ENCODE measurements at regions not wholly inside any gene's neighbourhood (a gene's known extent, or its start where the extent isn't known, plus 50 kb on each side); places are given as distances from the start of the nearest gene placed in this dataset.

- no peak for DNase-seq (ENCODE audit: low spot score)
Observed at GRCh38 chr15:26182441-26182840, 319.3 kb upstream of the ATP10A start.

DNA sequence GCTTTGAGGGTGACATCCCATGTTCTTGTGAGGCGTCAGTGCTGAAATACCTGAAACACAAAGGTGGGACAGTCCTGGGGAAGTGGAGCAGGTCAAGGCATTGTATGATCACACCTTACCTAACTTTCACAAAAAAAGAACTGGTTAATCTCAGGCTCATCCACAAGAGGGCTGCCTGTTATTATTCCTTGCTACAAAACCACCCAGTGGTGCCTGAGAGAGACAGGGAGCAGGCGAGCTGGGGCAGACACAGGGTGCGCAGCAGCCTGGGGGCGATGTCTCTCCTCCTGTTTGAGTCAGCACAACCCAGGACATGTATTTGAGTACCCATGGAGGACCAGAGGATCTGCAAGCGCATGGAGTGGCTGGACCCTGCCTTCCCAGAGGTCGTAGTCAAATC is 316.8 kb upstream of the ATP10A start:
- DNase-seq (ENCODE audit: low spot score), result no peak

DNA sequence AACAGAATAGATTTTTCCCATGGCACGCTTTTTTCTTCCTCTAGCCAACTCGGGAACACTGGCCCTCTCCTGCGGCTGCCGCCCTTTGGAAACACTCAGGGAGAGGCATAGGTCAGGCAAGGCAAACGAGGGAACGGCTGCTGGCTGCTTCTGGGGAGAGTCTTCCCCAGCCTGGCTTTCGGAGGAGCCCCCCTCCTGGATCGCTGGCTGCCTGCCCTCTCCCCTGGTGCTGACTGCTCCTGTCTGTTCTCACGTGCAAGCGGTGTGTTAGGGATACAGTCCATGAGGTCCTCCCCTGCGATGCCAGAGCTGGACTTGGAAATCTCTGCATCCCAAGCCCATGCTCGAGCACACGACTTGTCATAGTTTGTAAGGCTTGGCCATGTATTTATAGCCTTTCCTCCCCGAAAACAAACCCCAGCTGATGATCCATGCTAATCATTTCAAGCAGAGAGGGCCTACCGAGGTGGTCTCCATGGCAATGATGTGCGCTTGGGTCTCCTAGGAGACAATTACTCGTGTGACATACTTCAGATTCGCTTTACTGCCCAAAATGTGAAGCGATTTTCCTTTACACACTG is 315.6 kb upstream of the ATP10A start:
- DNase-seq (ENCODE audit: low spot score), result no peak

DNA sequence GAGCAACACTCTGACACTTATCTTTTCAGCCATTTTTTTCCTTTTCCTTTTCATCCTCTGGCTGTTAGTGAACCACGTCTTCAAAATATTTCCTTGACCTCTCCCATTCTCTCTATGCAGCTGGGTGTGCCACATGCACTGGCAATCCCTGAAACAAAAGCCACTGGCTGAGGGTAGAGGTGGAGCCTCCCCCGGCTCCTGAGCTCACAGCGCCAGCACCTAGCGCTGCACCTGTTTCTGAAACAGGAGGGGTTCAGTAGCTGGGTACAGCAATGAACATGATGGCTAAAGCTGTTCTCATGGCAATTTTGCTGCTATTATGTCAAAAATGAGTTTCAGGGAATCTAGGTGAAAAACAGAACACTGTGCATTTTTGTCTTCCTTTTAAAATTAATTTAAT is 314.7 kb upstream of the ATP10A start:
- DNase-seq (ENCODE audit: low spot score), result no peak

DNA sequence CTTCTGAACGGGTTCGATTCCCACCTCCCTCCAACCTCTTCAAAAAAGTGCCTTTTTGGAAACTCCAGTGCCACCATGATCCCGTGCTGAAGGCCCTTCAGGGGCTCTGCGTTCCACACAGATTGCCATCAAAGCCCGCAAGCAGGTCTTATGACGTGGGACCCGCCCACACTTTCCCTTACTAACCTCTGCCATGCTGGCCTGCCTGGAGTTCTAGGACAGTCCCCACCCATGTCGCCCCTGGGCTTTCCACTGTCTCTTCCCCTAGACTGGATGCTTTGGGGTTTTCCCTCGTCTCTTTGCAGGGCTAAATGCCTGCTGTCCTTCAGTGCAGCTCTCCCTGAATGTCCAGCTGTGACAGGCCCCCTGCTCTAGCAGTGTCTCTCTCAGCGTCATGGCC is 313.7 kb upstream of the ATP10A start:
- DNase-seq (ENCODE audit: low spot score), result no peak

DNA sequence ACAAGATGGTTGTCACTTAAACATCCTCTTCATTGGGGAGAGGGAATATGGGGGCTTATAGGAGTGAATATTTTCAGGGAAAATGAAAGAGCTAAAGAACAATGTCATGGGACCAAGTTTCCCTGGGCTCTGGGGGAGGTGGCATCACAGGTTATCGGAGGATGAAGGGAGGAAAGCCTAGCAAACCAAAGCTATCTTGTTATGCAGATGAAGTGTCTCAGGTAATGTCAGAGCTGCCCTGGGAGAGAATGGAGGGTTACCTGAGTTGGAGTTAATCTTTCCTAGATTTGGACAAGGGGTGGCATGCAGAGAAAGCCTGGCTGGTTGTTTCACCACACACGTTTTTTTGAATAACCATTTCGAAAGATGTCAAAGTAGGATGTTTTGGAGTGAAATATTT is 308.1 kb upstream of the ATP10A start:
- DNase-seq (ENCODE audit: low spot score), result no peak

GRCh38 chr15:26166429-26166828 is 303.3 kb upstream of the ATP10A start:
- DNase-seq (ENCODE audit: low spot score), result no peak

- DNase-seq (ENCODE audit: low spot score), result no peak
Observed at GRCh38 chr15:26165546-26165945, 302.4 kb upstream of the ATP10A start.

- DNase-seq (ENCODE audit: low spot score), result no peak
Observed at GRCh38 chr15:26160343-26160742, 297.2 kb upstream of the ATP10A start.

DNA sequence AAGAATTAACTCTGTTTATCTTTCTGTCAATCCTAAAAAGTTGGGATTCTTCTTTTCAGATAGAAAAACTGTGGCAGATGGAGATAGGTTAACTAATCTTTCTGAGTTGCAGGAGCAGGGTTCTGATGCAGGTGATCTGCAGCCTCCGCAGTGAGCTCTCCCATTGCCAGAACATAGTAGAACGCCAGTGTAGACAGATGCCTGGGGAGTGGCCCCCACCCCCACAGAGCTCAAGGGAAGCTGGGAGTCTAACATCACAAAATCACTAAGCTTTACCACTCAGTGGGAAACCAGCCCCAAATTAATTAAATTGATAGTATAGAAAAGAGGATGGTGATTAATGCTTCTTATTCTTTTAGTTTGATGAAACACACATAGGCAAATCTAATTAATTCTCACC is 295.0 kb upstream of the ATP10A start:
- DNase-seq (ENCODE audit: low spot score), result no peak

DNA sequence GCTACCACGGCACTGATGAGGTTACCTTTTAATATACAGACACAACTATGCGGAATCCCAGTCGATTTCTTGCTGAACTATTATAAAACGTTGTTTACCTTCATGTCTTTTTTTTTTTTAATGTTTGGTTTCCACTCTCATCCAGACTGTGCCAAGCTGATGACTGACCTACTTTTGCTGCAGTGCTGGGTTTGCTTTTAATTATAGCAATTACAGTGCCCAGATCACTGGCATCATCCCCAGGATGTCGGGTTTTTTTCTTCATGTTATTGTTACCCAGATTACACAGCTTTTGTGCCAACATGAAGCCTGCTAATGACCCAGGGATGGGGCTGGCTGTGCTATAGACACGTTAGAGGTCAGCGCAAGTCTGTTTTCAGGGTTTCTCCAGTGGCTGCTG is 294.0 kb upstream of the ATP10A start:
- no peak for DNase-seq (ENCODE audit: low spot score)

GRCh38 chr15:26156051-26156450 is 292.9 kb upstream of the ATP10A start:
- no peak for DNase-seq (ENCODE audit: low spot score)

DNA sequence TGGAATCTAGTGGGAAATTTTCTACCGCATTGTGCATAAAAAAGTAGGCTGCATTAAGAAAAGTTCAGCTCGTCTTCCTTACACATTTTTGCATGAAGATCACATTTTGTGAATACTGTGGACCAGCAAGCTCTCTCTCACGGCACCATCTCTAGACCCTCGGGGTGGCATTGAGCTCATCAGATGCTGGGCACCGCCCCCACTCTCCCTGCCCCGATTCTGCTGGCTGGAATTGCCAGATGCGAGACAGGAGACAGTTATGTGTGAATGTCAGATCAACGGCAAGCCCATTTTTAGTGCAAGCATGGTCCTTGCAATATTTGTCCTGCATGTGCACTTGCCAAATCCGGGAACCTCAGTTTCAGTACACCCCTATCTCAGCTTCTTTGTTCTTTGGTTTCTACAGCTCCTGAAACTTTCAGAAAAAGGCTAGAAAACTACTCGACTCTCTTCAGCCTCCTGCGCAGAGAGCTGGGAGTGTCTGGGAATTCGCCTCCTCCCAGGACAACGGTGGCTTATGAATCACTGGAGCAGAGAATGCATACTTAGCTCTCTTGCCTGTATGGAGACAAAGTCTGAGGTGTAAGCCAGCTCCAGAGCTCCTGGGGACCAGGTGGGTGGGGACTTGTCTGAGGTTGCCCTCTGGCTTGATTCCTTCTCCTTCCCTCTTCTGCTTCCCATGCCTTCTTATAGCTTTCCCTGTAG is 285.2 kb upstream of the ATP10A start:
- DNase-seq (ENCODE audit: low spot score), result no peak

DNA sequence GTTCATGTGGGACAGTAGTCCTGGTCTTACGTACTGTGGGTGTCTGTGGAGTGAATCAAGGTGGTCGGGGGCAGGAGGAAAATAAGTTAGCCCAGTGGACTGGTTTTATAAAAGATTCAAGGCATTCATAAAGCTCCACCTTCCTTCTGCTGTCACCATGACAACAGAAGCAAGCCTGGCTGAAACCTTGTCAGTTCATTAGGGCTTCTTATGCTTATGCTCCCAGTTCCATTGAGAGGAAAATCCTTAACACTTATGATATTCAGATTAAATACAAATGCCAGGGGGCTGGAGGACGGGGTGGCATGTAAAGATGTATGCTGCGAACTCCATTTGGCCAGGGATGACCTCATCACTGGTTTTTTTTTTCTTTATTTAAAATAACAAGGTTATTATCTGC is 283.1 kb upstream of the ATP10A start:
- DNase-seq (ENCODE audit: low spot score), result no peak

DNA sequence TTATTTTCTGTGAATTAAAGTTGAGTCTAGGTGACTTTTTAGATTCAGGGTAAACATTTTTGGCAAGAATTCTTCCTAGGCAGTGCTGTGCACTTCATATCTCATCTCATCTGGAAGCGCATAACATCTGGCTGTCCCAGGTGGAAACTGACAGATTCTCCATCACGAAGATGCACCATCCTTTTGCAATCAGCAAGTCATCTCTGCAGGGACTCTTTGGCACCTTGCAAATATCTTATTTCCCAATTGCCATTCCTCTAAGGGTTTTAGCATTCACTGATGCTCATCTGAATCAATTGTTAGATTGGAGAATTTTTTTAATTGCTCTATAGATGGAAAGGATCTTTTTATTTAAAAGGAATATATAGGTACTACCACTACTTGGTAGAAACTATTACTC is 282.7 kb upstream of the ATP10A start:
- no peak for DNase-seq (ENCODE audit: low spot score)

DNA sequence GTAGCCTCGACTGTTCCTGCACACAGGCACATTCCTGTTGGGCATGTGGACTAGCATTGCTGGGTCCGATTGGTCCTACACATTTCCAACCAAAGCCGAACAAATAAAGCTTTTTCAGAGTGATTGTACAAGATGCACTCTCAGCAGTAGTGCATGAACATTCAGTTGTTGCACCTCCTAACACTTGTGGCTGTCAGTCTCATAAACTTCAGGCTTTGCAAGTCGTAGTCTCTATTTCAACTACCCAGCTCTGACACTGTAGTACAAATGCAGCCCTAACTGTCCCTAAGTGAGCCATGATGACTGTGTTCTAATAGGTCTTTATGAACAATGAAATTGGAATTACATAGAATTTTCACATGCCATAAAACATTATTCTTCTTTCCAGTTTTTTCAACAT is 281.7 kb upstream of the ATP10A start:
- no peak for DNase-seq (ENCODE audit: low spot score)

DNA sequence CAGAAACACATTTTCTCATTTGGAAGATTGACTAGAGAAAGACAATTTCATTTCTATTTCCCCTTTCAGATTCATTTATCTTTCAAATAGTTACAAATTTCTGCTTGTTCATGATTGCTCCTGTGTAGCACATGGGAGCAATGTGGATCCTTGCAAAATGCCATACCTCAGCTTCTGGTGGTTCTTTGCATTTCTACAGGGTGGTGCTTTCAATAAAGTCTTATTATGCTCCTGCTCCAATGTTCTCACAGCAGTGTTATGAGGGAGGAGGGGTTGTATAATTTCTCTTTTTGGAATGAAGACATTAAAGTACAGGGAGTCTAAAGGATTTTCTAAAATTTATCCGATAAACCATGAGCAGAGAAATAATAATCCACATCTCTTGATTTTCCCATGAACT is 280.1 kb upstream of the ATP10A start:
- DNase-seq (ENCODE audit: low spot score), result no peak

- DNase-seq (ENCODE audit: low spot score), result no peak
Observed at GRCh38 chr15:26134812-26135211, 271.7 kb upstream of the ATP10A start.

GRCh38 chr15:26134152-26134551 is 271.0 kb upstream of the ATP10A start:
- no peak for DNase-seq (ENCODE audit: low spot score)

GRCh38 chr15:26132811-26133210 is 269.7 kb upstream of the ATP10A start:
- no peak for DNase-seq (ENCODE audit: low spot score)

DNA sequence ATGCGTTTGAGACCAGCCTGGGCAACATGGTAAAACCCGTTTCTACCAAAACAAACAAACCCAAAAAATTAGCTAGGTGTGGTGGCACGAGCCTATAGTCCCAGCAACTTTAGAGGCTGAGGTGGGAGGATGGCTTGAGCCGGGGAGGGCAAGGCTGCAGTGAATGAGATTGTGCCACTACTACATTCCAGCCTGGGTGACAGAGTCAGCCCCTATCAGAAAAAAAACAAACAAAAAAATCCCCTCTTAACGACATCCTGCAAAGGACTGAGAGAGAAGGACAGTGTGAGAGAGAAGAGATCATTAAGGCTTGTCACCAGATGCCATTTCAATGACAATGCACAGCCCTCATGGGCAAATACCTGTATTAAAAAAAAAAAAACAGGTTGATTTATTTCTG is 266.7 kb upstream of the ATP10A start:
- DNase-seq (ENCODE audit: low spot score), result no peak

DNA sequence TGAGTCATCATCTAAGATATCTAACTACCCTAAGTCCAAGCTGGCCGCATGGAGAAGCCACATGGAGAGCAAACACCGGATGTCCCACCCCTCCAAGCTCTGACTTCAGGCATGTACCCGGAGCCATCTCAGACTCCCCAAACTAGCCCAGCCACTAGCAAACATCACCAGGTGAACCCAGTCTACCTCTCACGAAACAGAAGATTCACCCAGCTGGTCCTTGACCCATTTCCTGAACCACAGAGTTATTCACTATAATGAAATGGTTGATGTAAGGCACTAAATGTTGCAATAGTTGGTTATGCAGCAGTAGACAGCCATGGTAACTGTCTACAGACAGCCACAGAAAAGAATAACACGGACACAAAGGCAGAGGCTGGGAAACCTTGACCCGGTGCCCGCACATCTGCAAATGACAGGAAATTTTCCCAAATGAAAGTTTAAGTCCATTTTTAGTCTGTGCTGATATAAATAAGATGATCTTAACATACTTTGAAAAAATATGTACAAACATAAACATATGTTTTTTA is 265.5 kb upstream of the ATP10A start:
- DNase-seq (ENCODE audit: low spot score), result no peak

DNA sequence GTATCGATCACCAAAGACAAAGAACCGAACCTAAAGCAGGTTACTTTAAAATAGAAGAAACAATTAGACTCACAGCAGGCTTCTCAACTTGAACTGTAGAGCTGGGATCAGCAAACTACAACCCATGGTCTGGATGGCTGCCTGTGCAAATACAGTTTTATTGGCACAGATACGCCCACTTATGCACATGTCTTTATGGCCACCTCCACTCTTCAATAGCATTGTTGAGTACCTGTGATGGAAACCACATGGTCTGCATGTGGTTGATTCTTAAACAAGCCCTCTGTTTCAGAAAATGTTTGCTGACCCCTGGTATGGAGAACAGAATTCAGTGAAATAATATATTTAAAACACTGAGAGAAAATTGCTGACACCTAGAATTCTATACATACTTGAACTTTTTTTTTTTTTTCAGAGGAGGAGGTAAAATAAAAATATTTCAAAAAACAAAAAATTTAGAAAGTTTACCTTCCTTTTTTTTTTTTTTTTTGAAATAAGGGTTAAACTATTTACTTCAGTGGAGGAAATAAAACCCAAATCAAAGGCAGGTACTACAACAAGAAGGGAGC is 263.8 kb upstream of the ATP10A start:
- no peak for DNase-seq (ENCODE audit: low spot score)

GRCh38 chr15:26126070-26126469 is 262.9 kb upstream of the ATP10A start:
- DNase-seq (ENCODE audit: low spot score), result no peak

Measured in activated CD4-positive, alpha-beta T cell treated with anti-CD3 and anti-CD28 coated beads, Interleukin-2, Interleukin-4, amounts not matched to agents 100 ng/mL and 50 ng/mL, durations not matched to agents 16 hours and 8 hours (primary cell).